Right atrium auricular region (tissue), 2 donors: ENCODE measurements at regions not wholly inside any gene's neighbourhood (a gene's known extent, or its start where the extent isn't known, plus 50 kb on each side); places are given as distances from the start of the nearest gene placed in this dataset.

ENCODE experiments used
- DNase-seq: peaks from one replicate; pipeline ENCODE4 v3.0.0-alpha.2; 2019; ENCODE audit warnings: low spot score
- H3K27ac ChIP-seq, 2 donors: fragments of 200-600 bp; sonication (generic); 1 replicate in 1 of 2; 2 replicates in 1 of 2; pipeline ENCODE4 v1.5.1; 2016 to 2019
- H3K27me3 ChIP-seq, 2 donors: fragments of 200-600 bp; sonication (generic); one replicate each; pipeline versions ENCODE4 v1.5.1 to v1.6.0; 2017 to 2019
- H3K36me3 ChIP-seq: fragments of 200-600 bp; sonication (generic); one replicate; pipeline ENCODE4 v1.5.1; 2016
- H3K4me1 ChIP-seq, 2 donors: fragments of 200-600 bp; sonication (generic); one replicate each; pipeline versions ENCODE4 v1.5.1 to v1.6.0; 2017 to 2019
- H3K4me3 ChIP-seq, 2 donors: fragments of 200-600 bp; sonication (generic); 1 replicate in 1 of 2; 2 replicates in 1 of 2; pipeline ENCODE4 v1.5.1; 2017 to 2019; ENCODE audit warnings: mild to moderate bottlenecking in 1 of 2, moderate library complexity in 1 of 2
- H3K9me3 ChIP-seq, 2 donors: fragments of 200-600 bp; sonication (generic); one replicate each; pipeline ENCODE4 v1.5.1; 2019
- TF ChIP-seq, protein P1 (sequence below), 2 donors: fragments of 200-600 bp; sonication (generic); IDR thresholded peaks; one replicate each; pipeline ENCODE4 v1.5.1; 2019; ENCODE audit warnings: antibody characterized with exemption in 2 of 2

DNA sequence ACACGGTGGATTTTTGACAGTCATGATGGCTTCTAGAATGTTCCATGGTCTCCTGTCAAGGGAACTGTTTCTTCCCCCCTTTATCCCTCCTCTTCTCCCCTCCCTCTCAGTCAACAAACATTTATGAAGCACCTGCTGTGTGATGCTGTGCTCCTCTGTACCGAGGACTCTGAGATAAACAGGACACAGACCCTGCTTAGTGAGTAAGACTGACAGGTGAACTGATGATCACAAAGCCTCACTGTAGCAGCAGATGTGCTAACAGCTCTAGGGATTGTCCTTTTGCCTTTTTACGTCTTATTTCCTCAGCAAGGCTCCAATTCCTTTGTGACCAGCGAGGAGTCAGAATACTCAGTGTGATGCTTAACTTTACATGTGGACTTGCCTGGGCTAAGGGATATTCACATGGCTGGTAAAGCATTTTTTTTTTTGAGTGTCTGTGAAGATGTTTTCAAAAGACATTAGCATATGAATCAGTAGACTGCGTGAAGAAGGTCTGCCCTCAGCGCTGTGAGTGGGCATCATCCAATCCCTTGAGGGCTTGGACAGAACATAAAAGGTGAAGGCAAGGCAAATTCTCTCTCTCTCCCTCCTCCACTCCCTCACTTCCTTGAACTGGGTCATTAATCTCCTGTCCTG lies 170.1 kb downstream of the ADRA2A start:
- no peak for DNase-seq
- Histone ChIP-seq H3K4me1 (no peaks in the 10 kb centered on the region), H3K9me3 (peaks cover 0 to 10% of the 10 kb centered on the region in 2 donors), H3K27ac (no peak overlapping the region), H3K36me3 (no peaks in the 10 kb centered on the region), H3K27me3 (no peaks in the 10 kb centered on the region), H3K4me3 (no peak overlapping the region)
- TF ChIP-seq, protein P1, sequence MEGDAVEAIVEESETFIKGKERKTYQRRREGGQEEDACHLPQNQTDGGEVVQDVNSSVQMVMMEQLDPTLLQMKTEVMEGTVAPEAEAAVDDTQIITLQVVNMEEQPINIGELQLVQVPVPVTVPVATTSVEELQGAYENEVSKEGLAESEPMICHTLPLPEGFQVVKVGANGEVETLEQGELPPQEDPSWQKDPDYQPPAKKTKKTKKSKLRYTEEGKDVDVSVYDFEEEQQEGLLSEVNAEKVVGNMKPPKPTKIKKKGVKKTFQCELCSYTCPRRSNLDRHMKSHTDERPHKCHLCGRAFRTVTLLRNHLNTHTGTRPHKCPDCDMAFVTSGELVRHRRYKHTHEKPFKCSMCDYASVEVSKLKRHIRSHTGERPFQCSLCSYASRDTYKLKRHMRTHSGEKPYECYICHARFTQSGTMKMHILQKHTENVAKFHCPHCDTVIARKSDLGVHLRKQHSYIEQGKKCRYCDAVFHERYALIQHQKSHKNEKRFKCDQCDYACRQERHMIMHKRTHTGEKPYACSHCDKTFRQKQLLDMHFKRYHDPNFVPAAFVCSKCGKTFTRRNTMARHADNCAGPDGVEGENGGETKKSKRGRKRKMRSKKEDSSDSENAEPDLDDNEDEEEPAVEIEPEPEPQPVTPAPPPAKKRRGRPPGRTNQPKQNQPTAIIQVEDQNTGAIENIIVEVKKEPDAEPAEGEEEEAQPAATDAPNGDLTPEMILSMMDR (IDR thresholded peaks at IDR 0.05), result no peak

DNA sequence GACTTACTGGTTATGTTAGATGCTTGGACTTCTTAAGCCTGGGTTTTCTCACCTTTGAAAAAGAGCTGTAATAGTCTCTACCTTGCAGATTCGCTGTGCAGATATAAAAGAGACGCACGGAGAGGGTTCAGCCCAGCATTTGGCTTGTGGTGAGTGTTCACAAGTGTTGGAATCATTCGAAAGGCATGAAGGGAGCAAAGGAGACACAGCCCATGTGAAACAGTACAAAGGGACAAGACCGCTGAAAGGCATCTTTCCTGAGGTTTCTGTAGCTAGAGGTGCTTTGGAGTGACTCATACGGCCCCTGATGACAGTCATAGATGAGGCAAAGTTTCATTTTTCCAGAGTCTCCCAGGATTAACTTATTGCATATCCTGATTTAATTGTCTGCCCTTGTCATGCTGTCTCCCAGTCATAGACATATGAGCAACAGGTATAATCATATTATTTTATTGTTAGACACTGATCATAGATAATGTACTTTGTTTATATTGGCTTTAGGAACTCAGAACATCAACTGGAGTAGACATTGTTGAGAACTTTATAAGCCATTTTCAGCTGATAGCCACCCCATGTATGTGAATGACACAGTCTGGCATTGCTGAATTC lies 171.1 kb downstream of the ADRA2A start:
- no peaks in the 10 kb centered on the region for H3K27me3 ChIP-seq
- no peaks in the 10 kb centered on the region for H3K4me1 ChIP-seq
- H3K9me3 ChIP-seq, result peaks cover 0 to 10% of the 10 kb centered on the region in 2 donors
- H3K4me3 ChIP-seq, result no peak overlapping the region
- H3K27ac ChIP-seq, result no peak overlapping the region
- TF ChIP-seq, protein P1 (IDR thresholded peaks at IDR 0.05), result no peak
- no peaks in the 10 kb centered on the region for H3K36me3 ChIP-seq
- DNase-seq, result no peak

DNA sequence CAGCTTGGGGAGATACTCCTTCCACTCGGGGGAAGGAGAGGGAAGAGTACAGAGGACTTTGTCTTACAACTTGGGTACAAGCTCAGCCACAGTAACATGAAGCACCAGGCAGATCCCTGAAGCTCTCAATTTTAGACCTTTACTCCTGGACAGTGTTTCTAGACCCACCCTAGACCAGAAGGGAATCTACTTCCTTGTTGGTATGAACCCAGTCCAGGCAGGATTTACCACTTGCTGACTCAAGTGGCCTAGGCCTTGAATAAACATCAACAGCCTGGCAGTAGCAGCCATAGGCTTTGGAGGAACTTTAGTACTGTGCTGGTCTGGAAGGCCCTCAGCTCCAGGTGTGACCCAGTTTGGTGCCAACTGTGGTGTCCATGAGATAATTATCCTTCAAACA lies 173.1 kb downstream of the ADRA2A start:
- H3K9me3 ChIP-seq, result peaks cover 0 to 10% of the 10 kb centered on the region in 2 donors
- H3K36me3 ChIP-seq, result no peaks in the 10 kb centered on the region
- no peak overlapping the region for H3K27ac ChIP-seq
- no peak overlapping the region for H3K4me3 ChIP-seq
- TF ChIP-seq, protein P1 (IDR thresholded peaks at IDR 0.05), result no peak
- no peaks in the 10 kb centered on the region for H3K4me1 ChIP-seq
- H3K27me3 ChIP-seq, result no peaks in the 10 kb centered on the region
- DNase-seq, result no peak

DNA sequence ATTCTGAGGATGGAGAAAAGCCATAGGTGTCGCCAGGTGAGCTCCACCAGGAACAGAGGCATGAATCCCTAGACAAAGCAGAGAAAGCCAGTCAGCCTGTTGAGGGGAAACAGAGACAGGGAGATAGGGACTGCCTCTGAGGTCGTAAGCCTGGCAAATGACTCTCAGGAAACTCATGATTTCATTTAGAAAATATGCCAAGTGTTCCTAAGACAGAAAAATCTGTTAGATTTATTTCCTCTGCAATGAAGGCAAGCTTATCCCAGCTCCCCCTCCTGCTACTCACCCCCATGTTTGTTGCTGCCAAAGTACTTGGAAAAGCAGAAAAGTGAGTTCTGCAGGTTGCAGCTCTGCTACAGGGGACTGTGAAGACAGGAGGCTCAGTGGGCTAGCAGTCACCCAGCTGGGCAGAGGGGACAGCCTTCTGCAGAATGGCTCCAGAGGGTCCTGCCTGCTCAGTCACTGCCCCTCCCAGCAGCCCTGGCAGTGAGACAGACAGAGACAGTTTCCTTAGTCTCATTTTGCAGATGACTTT lies 184.3 kb downstream of the ADRA2A start:
- no peaks in the 10 kb centered on the region for H3K27me3 ChIP-seq
- H3K4me3 ChIP-seq, result no peak overlapping the region
- no peak overlapping the region for H3K27ac ChIP-seq
- peaks cover 0 to 4% of the 10 kb centered on the region in 2 donors for H3K9me3 ChIP-seq
- no peaks in the 10 kb centered on the region for H3K36me3 ChIP-seq
- TF ChIP-seq, protein P1 (IDR thresholded peaks at IDR 0.05), result no peak
- no peak for DNase-seq
- no peaks in the 10 kb centered on the region for H3K4me1 ChIP-seq

DNA sequence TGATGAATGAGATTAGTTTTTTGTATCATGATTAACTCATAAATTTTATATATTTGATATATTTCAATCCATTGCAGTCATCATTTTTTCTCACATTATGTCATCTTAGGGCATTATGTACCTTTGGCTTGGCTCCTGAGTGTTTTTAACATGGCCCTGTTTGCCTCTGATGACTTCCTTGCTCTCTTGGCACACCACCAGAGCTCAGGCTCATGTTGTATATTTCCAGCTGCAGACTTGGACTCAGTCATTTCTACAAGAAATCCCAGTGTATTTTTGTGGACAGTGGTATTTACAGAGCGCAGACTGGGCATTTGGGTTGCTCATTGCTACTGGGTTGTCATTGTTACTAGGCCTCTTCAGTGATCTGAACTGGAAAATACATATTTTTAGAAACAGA lies 188.5 kb downstream of the ADRA2A start:
- Histone ChIP-seq H3K27ac (no peak overlapping the region), H3K36me3 (no peaks in the 10 kb centered on the region), H3K27me3 (no peaks in the 10 kb centered on the region), H3K9me3 (peaks cover 0 to 4% of the 10 kb centered on the region in 2 donors), H3K4me3 (no peak overlapping the region), H3K4me1 (no peaks in the 10 kb centered on the region)
- no peak for DNase-seq
- TF ChIP-seq, protein P1 (IDR thresholded peaks at IDR 0.05), result no peak
